HepG2 (cell line): ENCODE measurements at regions not wholly inside any gene's neighbourhood (a gene's known extent, or its start where the extent isn't known, plus 50 kb on each side); places are given as distances from the start of the nearest gene placed in this dataset.

Experiments used
- ATAC-seq: fragments of 200-7000 bp; cut with Tn5 transposase; 3 replicates; pipeline ENCODE4 v1.9.1; 2020; ENCODE audit warnings: mild to moderate bottlenecking, moderate library complexity
- BruUV-seq: library from RNA; stranded (reverse); fragments of 400-500 nt; replicated peaks from 2 replicates; lab custom pipeline; 2021; lab: Mats Ljungman, UMichigan
- CTCF ChIA-PET: fragments of 300-600 bp; formaldehyde crosslinking; extraction: SDS; loops from one replicate; lab custom pipeline; 2021; ENCODE audit warnings: low total read pairs, inconsistent platforms, low intra/inter-chr PET ratio; lab: Yijun Ruan, JAX
- POLR2A ChIA-PET: fragments of 350-600 bp; sonication (Branson Sonifier 250); formaldehyde crosslinking; loops from one replicate; lab custom pipeline; 2020; ENCODE audit warnings: antibody characterized with exemption, inconsistent platforms; lab: Yijun Ruan, JAX
- DNase-seq: peaks from one replicate; pipeline ENCODE4 v3.0.0-alpha.2; 2015; ENCODE audit warnings: low spot score
- FAIRE-seq: peaks from 3 replicates; lab custom pipeline; 2011; peaks lifted over from hg19 to GRCh38; lab: Jason Lieb, UNC
- H2AFZ ChIP-seq: one replicate; pipeline ENCODE4 v1.6.1; 2011; ENCODE audit warnings: low read length, inconsistent platforms
- H3K27ac ChIP-seq: fragments of 300-600 bp; 3 replicates; pipeline ENCODE4 v1.8.0; 2011; ENCODE audit warnings: mixed run types, mild to moderate bottlenecking, mixed read lengths, low read length, inconsistent platforms; ENCODE audit not compliant: insufficient read depth; ENCODE audit errors: extremely low read length
- H3K27me3 ChIP-seq, 2 experiments: fragments of 200-600 bp in 1 of 2; 2 replicates in 1 of 2; 3 replicates in 1 of 2; pipeline versions ENCODE4 v1.6.0 to v1.8.0; 2011; ENCODE audit warnings: low read length in 2 of 2, mild to moderate bottlenecking in 2 of 2, moderate library complexity in 2 of 2, inconsistent platforms in 1 of 2; ENCODE audit not compliant: insufficient read depth in 2 of 2, control insufficient read depth in 1 of 2
- H3K36me3 ChIP-seq, 2 experiments: fragments of 200-600 bp in 1 of 2; replicated peaks in 1 of 2; 2 replicates in 1 of 2; 3 replicates in 1 of 2; pipeline versions ENCODE4 v1.5.1 to v1.8.0; 2011; ENCODE audit warnings: low read length in 2 of 2, inconsistent platforms in 1 of 2; ENCODE audit not compliant: insufficient read depth in 2 of 2, control insufficient read depth in 1 of 2
- H3K4me1 ChIP-seq: 2 replicates; pipeline ENCODE4 v1.5.1; 2012; ENCODE audit warnings: low read length, inconsistent platforms; ENCODE audit not compliant: insufficient read depth
- H3K4me2 ChIP-seq: 2 replicates; pipeline ENCODE4 v1.6.0; 2011; ENCODE audit warnings: low read depth, low read length, inconsistent platforms
- H3K4me3 ChIP-seq, 3 experiments: fragments of 200-600 bp in 1 of 3; sonication (generic), shearing (Covaris generic) in 1 of 3; replicated peaks in 1 of 3; 2 replicates each; pipeline ENCODE4 v1.5.1; 2011 to 2016; ENCODE audit warnings: low read length in 3 of 3, inconsistent platforms in 2 of 3, low read depth in 2 of 3, mild to moderate bottlenecking in 2 of 3, control low read depth in 1 of 3, mixed read lengths in 1 of 3; ENCODE audit not compliant: insufficient read depth in 1 of 3
- H3K79me2 ChIP-seq: one replicate; pipeline ENCODE4 v1.6.1; 2011; ENCODE audit warnings: low read length, inconsistent platforms; ENCODE audit not compliant: insufficient read depth
- H3K9ac ChIP-seq: 2 replicates; pipeline ENCODE4 v1.6.0; 2011; ENCODE audit warnings: mild to moderate bottlenecking, low read depth, low read length, inconsistent platforms; ENCODE audit not compliant: insufficient read depth
- H3K9me3 ChIP-seq: 2 replicates; pipeline ENCODE4 v1.5.1; 2012; ENCODE audit warnings: mild to moderate bottlenecking, low read length
- H4K20me1 ChIP-seq: 2 replicates; pipeline ENCODE4 v1.6.0; 2011; ENCODE audit warnings: inconsistent platforms, mild to moderate bottlenecking, low read length, moderate library complexity; ENCODE audit not compliant: insufficient read depth
- BCL6 ChIP-seq: IDR thresholded peaks from 2 replicates; pipeline ENCODE4 v1.6.1; 2016; ENCODE audit warnings: missing genetic modification reagents, missing compliant biosample characterization
- ELF1 ChIP-seq: sonication (generic); formaldehyde crosslinking; IDR thresholded peaks from 2 replicates; pipeline ENCODE4 v1.4.0; 2020; ENCODE audit warnings: missing genetic modification reagents
- ESRRA ChIP-seq: sonication (generic); formaldehyde crosslinking; IDR thresholded peaks from 2 replicates; pipeline ENCODE4 v1.5.1; 2020; ENCODE audit warnings: mild to moderate bottlenecking, low read depth, missing genetic modification reagents
- ETV5 ChIP-seq: IDR thresholded peaks from 2 replicates; pipeline ENCODE4 v1.6.1; 2018; ENCODE audit warnings: missing biosample characterization, missing genetic modification reagents, inconsistent platforms, borderline replicate concordance
- FOSL1 ChIP-seq: sonication (generic); formaldehyde crosslinking; IDR thresholded peaks from 2 replicates; pipeline ENCODE4 v1.9.0; 2021; ENCODE audit warnings: missing genetic modification reagents, borderline replicate concordance
- GATAD1 ChIP-seq: IDR thresholded peaks from 2 replicates; pipeline ENCODE4 v1.6.1; 2016; ENCODE audit warnings: missing genetic modification reagents, missing compliant biosample characterization
- HDAC2 ChIP-seq: sonication (generic); formaldehyde crosslinking; IDR thresholded peaks from 2 replicates; pipeline ENCODE4 v1.4.0; 2020; ENCODE audit warnings: missing genetic modification reagents
- HMGXB3 ChIP-seq: sonication (generic); formaldehyde crosslinking; IDR thresholded peaks from 2 replicates; pipeline ENCODE4 v1.4.0; 2020; ENCODE audit warnings: missing genetic modification reagents, borderline replicate concordance
- KDM1A ChIP-seq: IDR thresholded peaks from 2 replicates; pipeline ENCODE4 v1.6.1; 2016; ENCODE audit warnings: missing compliant biosample characterization
- MEF2D ChIP-seq: sonication (generic); formaldehyde crosslinking; IDR thresholded peaks from 2 replicates; pipeline ENCODE4 v1.5.1; 2020; ENCODE audit warnings: mild to moderate bottlenecking, missing genetic modification reagents
- MLX ChIP-seq: IDR thresholded peaks from 2 replicates; pipeline ENCODE4 v1.6.1; 2016
- NCOA2 ChIP-seq: sonication (generic); formaldehyde crosslinking; IDR thresholded peaks from 2 replicates; pipeline ENCODE4 v1.8.0; 2022; ENCODE audit warnings: inconsistent platforms
- NR2F1 ChIP-seq, 2 experiments: fragments of 450-650 bp in 1 of 2; formaldehyde crosslinking in 1 of 2; IDR thresholded peaks; 2 replicates each; pipeline versions ENCODE4 v1.5.0 to v1.6.1; 2016 to 2020; ENCODE audit warnings: mild to moderate bottlenecking in 1 of 2, missing compliant biosample characterization in 1 of 2, missing genetic modification reagents in 1 of 2, moderate library complexity in 1 of 2
- SMAD3 ChIP-seq: sonication (generic); formaldehyde crosslinking; IDR thresholded peaks from 2 replicates; pipeline ENCODE4 v1.4.0; 2020; ENCODE audit warnings: missing genetic modification reagents
- SRSF1 ChIP-seq: fragments of 200-400 bp; formaldehyde crosslinking; optimal IDR thresholded peaks from 2 replicates; pipeline ENCODE3; 2017; ENCODE audit warnings: mild to moderate bottlenecking, low read depth, low read length, moderate library complexity
- TMF1 ChIP-seq: sonication (generic); formaldehyde crosslinking; IDR thresholded peaks from 2 replicates; pipeline ENCODE4 v1.8.1; 2022; ENCODE audit warnings: low read depth, missing genetic modification reagents
- ZNF230 ChIP-seq: sonication (generic); formaldehyde crosslinking; IDR thresholded peaks from 2 replicates; pipeline ENCODE4 v1.4.0; 2020; ENCODE audit warnings: mild to moderate bottlenecking, missing genetic modification reagents
- ZNF274 ChIP-seq: sonication (generic); formaldehyde crosslinking; IDR thresholded peaks from 2 replicates; pipeline ENCODE4 v1.5.1; 2020; ENCODE audit warnings: mild to moderate bottlenecking, missing genetic modification reagents
- ZNF556 ChIP-seq: sonication (generic); formaldehyde crosslinking; IDR thresholded peaks from 2 replicates; pipeline ENCODE4 v1.4.0; 2020; ENCODE audit warnings: mild to moderate bottlenecking, missing genetic modification reagents, borderline replicate concordance
- ZNF850 ChIP-seq: sonication (generic); formaldehyde crosslinking; conservative IDR thresholded peaks from 2 replicates; pipeline ENCODE4 v1.9.0; 2021; ENCODE audit warnings: mild to moderate bottlenecking, missing genetic modification reagents
- WGBS: methylation state at CpG from one replicate; pipeline ENCODE4 v1.1.6; 2017; ENCODE audit warnings: low lambda C conversion rate; 5-methylcytosine and 5-hydroxymethylcytosine counted together
- in situ Hi-C: cut with HindIII; loops from 2 replicates; pipeline ENCODE4 v1.10.0; 2017; ENCODE audit warnings: low pct_unique_long_range_greater_than_20kb; ENCODE audit not compliant: extremely low pct_ligation_motif_present
- intact Hi-C: fragments of 100-400 bp; cut with micrococcal nuclease; formaldehyde crosslinking; loops from one replicate; pipeline ENCODE4 v1.10.0; 2022; ENCODE audit not compliant: unreplicated experiment

- ATAC-seq, result peak; percentile 20
- POLR2A ChIA-PET, result interaction anchor here (0.9 to 2.0 kb wide), 5 partner anchors 16 to 115 kb away, joined by 3 to 6 read pairs (median 4); partner anchors contain the start of gene MAP3K8
- Histone ChIP-seq H3K9ac (no peak overlapping the region), H3K79me2 (no peaks in the 10 kb centered on the region), H3K36me3 (no peaks in the 10 kb centered on the region), H3K4me2 (0 out of 2 replicates have a peak overlapping the region, but pooled peaks have one; percentile 48), H3K4me1 (peaks cover 96% of the 10 kb centered on the region), H3K9me3 (no peaks in the 10 kb centered on the region), H3K27me3 (no peaks in the 10 kb centered on the region), H4K20me1 (no peaks in the 10 kb centered on the region), H3K4me3 (no peak overlapping the region), H3K27ac (peak overlapping the region; percentile 21), H2AFZ (no peak overlapping the region)
- BruUV-seq, result no TSS peak
- 3% methylated on average over 4 of the region's 4 CpGs for WGBS
- intact Hi-C loops, result no loop called here
- no peak for FAIRE-seq
- peak; percentile 80 for DNase-seq
- in situ Hi-C loops, result loop anchor here (10.0 kb wide), 1 partner anchor 123 kb away; no protein-coding TSS in a partner anchor
- CTCF ChIA-PET, result no interaction called here
- TF ChIP-seq KDM1A (CRISPR knock-in tag), result no peak
- peak; percentile 46; the same call in 1 of the 2 replicates for TF ChIP-seq SMAD3 (CRISPR knock-in tag)
- peak; percentile 22; the same call in 1 of the 2 replicates for TF ChIP-seq MLX (CRISPR knock-in tag)
- peak in 1 of 2 experiments; percentile 85; a peak in 2 of 4 replicates for TF ChIP-seq NR2F1 (CRISPR knock-in tag; IDR thresholded peaks at IDR 0.05)
- no peak for TF ChIP-seq SRSF1
- peak; percentile 65 for TF ChIP-seq BCL6 (CRISPR knock-in tag)
- peak; percentile 47; the same call in 1 of the 2 replicates for TF ChIP-seq MEF2D
- no peak for TF ChIP-seq ZNF850
- TF ChIP-seq ZNF230 (CRISPR knock-in tag), result no peak
- TF ChIP-seq ZNF556 (CRISPR knock-in tag), result no peak
- no peak for TF ChIP-seq ESRRA (CRISPR knock-in tag)
- TF ChIP-seq HMGXB3, result 0 out of 2 replicates have a peak, but pooled peaks have one; percentile 18
- 0 out of 2 replicates have a peak, but pooled peaks have one; percentile 15 for TF ChIP-seq ELF1 (CRISPR knock-in tag)
- TF ChIP-seq ETV5 (CRISPR knock-in tag), result peak; percentile 49; the same call in 1 of the 2 replicates
- peak; percentile 70; the same call in 1 of the 2 replicates for TF ChIP-seq NCOA2 (CRISPR knock-in tag)
- no peak for TF ChIP-seq TMF1
- no peak for TF ChIP-seq ZNF274 (CRISPR knock-in tag)
- TF ChIP-seq HDAC2, result peak; percentile 67
- peak; percentile 83 for TF ChIP-seq FOSL1 (CRISPR knock-in tag)
- 0 out of 2 replicates have a peak, but pooled peaks have one; percentile 28 for TF ChIP-seq GATAD1 (CRISPR knock-in tag)
Observed at GRCh38 chr10:30538086-30538485, 91.5 kb downstream of the LYZL2 start.
